Neural progenitor cell (in vitro differentiated cells): ENCODE measurements at regions not wholly inside any gene's neighbourhood (a gene's known extent, or its start where the extent isn't known, plus 50 kb on each side); places are given as distances from the start of the nearest gene placed in this dataset.

Experiments used
- DNase-seq: peaks from one replicate; pipeline ENCODE4 v3.0.0-alpha.2; 2016; ENCODE audit warnings: low spot score
- H2AFZ ChIP-seq: fragments of 200-600 bp; sonication (generic); replicated peaks from 2 replicates; pipeline ENCODE4 v1.6.1; 2016; ENCODE audit warnings: antibody characterized with exemption
- H3F3A ChIP-seq: fragments of 200-600 bp; sonication (generic); 2 replicates; pipeline ENCODE4 v1.6.1; 2016; ENCODE audit warnings: antibody characterized with exemption, low read depth
- H3K27ac ChIP-seq: fragments of 200-600 bp; sonication (generic); 2 replicates; pipeline ENCODE4 v1.5.1; 2016; ENCODE audit warnings: mild to moderate bottlenecking
- H3K27me3 ChIP-seq: fragments of 200-600 bp; sonication (generic); 2 replicates; pipeline ENCODE4 v1.6.1; 2016; ENCODE audit warnings: mild to moderate bottlenecking, moderate library complexity
- H3K36me3 ChIP-seq: fragments of 200-600 bp; sonication (generic); 2 replicates; pipeline ENCODE4 v1.5.1; 2016
- H3K4me1 ChIP-seq: fragments of 200-600 bp; sonication (generic); 2 replicates; pipeline ENCODE4 v1.6.1; 2016; ENCODE audit warnings: mixed run types
- H3K4me2 ChIP-seq: fragments of 200-600 bp; sonication (generic); 2 replicates; pipeline ENCODE4 v1.6.1; 2016
- H3K4me3 ChIP-seq: fragments of 200-600 bp; sonication (generic); 2 replicates; pipeline ENCODE4 v1.5.1; 2016
- H3K79me2 ChIP-seq: fragments of 200-600 bp; sonication (generic); 2 replicates; pipeline ENCODE4 v1.6.1; 2016; ENCODE audit warnings: low read depth
- H3K9ac ChIP-seq: fragments of 200-600 bp; sonication (generic); 2 replicates; pipeline ENCODE4 v1.6.1; 2016
- H3K9me3 ChIP-seq: fragments of 200-600 bp; sonication (generic); 2 replicates; pipeline ENCODE4 v1.5.1; 2016; ENCODE audit warnings: low read depth
- H4K20me1 ChIP-seq: fragments of 200-600 bp; sonication (generic); 2 replicates; pipeline ENCODE4 v1.6.1; 2016; ENCODE audit warnings: low read depth
- H3K27ac Mint-ChIP-seq: 3 replicates; pipeline ENCODE4 v1.8.0; 2021; ENCODE audit warnings: mixed read lengths
- H3K27me3 Mint-ChIP-seq: 2 replicates; pipeline ENCODE4 v1.8.0; 2022; ENCODE audit warnings: low read depth, mild to moderate bottlenecking, inconsistent platforms, moderate library complexity, mixed read lengths; ENCODE audit not compliant: insufficient read depth
- H3K36me3 Mint-ChIP-seq: 3 replicates; pipeline ENCODE4 v1.8.0; 2021; ENCODE audit warnings: mixed read lengths
- H3K4me1 Mint-ChIP-seq: 3 replicates; pipeline ENCODE4 v1.8.0; 2021; ENCODE audit warnings: mixed read lengths
- H3K4me3 Mint-ChIP-seq: 3 replicates; pipeline ENCODE4 v1.8.0; 2021; ENCODE audit warnings: mild to moderate bottlenecking, moderate library complexity, mixed read lengths
- H3K9me3 Mint-ChIP-seq: 3 replicates; pipeline ENCODE4 v1.8.0; 2020; ENCODE audit warnings: mixed read lengths
- CTCF ChIP-seq: fragments of 200-600 bp; sonication (generic); IDR thresholded peaks from 2 replicates; pipeline ENCODE4 v1.5.1; 2017; ENCODE audit warnings: antibody characterized with exemption, mild to moderate bottlenecking
- EZH2 ChIP-seq: fragments of 200-600 bp; sonication (generic); IDR thresholded peaks from 2 replicates; pipeline ENCODE4 v1.6.1; 2017; ENCODE audit warnings: antibody characterized with exemption, mild to moderate bottlenecking, moderate library complexity
- EZH2phosphoT487 ChIP-seq: fragments of 200-600 bp; sonication (generic); IDR thresholded peaks from 2 replicates; pipeline ENCODE4 v1.6.1; 2017; ENCODE audit warnings: antibody characterized with exemption

DNA sequence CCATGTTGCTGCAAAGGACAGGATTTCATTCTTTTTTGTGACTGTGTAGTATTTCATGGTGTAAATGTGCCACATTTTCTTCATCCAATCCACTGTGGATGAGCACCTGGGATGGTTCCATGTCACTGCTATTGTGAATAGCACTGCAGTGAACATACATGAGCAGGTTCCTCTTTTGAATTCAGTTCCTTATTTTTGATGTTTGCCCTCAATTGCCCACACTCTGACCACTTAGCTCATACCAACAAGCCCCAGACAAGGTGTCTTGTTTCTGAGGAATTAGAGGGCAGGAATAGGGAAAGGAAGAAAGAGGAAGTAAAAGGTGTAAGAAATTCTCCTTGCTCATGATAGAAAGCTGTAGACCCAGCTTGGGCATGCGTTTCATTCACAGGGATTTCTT, 244.2 kb upstream of the ZNF507 start:
- no peaks in the 10 kb centered on the region for H3K36me3 Mint-ChIP-seq
- Histone ChIP-seq H3K27me3 (no peaks in the 10 kb centered on the region), H3K4me3 (no peak overlapping the region), H3K36me3 (no peaks in the 10 kb centered on the region), H3K4me2 (no peak overlapping the region), H3K27ac (no peak overlapping the region), H3F3A (peaks cover 14% of the 10 kb centered on the region), H3K9me3 (peaks cover 5% of the 10 kb centered on the region), H2AFZ (no peak overlapping the region), H3K79me2 (no peaks in the 10 kb centered on the region), H4K20me1 (no peaks in the 10 kb centered on the region), H3K9ac (no peak overlapping the region), H3K4me1 (peaks cover 24% of the 10 kb centered on the region)
- DNase-seq, result no peak
- peaks cover 7% of the 10 kb centered on the region for H3K27me3 Mint-ChIP-seq
- no peak overlapping the region for H3K27ac Mint-ChIP-seq
- TF ChIP-seq EZH2phosphoT487 (no peak), CTCF (no peak), EZH2 (no peak)
- H3K9me3 Mint-ChIP-seq, result peaks cover 15% of the 10 kb centered on the region
- peaks cover 3% of the 10 kb centered on the region for H3K4me1 Mint-ChIP-seq
- H3K4me3 Mint-ChIP-seq, result no peak overlapping the region

GRCh38 chr19:32103541-32103940, 241.9 kb upstream of the ZNF507 start:
- no peak overlapping the region for H3K4me2 ChIP-seq
- no peaks in the 10 kb centered on the region for H3K27me3 ChIP-seq
- no peaks in the 10 kb centered on the region for H3K79me2 ChIP-seq
- Mint-ChIP-seq H3K9me3 (peaks cover 15% of the 10 kb centered on the region), H3K4me1 (peaks cover 5% of the 10 kb centered on the region), H3K36me3 (no peaks in the 10 kb centered on the region), H3K27me3 (peaks cover 7% of the 10 kb centered on the region), H3K4me3 (no peak overlapping the region), H3K27ac (no peak overlapping the region)
- H3K36me3 ChIP-seq, result no peaks in the 10 kb centered on the region
- TF ChIP-seq EZH2 (no peak), EZH2phosphoT487 (no peak), CTCF (no peak)
- H3K27ac ChIP-seq, result no peak overlapping the region
- H3K9me3 ChIP-seq, result peaks cover 5% of the 10 kb centered on the region
- peaks cover 14% of the 10 kb centered on the region for H3F3A ChIP-seq
- no peak overlapping the region for H3K4me3 ChIP-seq
- H2AFZ ChIP-seq, result no peak overlapping the region
- H4K20me1 ChIP-seq, result no peaks in the 10 kb centered on the region
- H3K4me1 ChIP-seq, result peaks cover 22% of the 10 kb centered on the region
- no peak overlapping the region for H3K9ac ChIP-seq
- no peak for DNase-seq

DNA sequence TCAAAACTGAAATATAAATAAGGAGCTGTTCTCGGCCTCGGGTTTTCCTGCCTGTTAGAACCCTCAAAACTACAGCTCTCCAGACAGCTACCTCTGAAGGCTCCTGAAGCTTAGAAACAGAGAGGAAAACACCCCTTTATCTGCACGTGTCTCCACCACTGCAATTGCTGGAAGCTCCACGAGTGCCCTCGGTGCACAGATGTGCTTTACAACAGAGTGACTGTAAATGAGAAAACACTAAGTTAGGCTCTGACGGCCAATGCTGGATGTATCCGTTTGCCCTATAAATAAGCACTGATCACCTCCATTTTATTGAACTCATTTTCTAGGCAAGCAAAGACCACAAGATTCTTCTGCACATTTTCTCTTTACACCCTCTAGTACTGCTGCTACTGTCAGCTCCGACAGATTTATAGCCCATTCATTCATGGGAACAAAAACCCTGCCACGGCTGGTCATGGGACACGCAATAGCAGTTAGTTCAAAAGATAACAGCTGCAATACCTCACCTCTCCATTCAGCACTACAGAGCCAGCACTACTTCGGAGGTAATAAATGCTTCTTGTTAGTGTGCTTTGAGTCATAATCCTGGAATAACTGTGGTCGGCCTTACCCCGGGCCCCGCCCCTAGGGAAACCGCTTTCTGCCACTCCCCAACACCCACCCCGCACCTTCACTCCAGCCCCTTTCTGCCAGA, 241.1 kb upstream of the ZNF507 start:
- Histone ChIP-seq H3K27ac (no peak overlapping the region), H3K4me2 (no peak overlapping the region), H3K4me3 (no peak overlapping the region), H4K20me1 (no peaks in the 10 kb centered on the region), H3K27me3 (no peaks in the 10 kb centered on the region), H3K4me1 (peaks cover 15% of the 10 kb centered on the region), H3K9ac (no peak overlapping the region), H2AFZ (peak overlapping the region; percentile 45), H3K9me3 (peaks cover 5% of the 10 kb centered on the region), H3F3A (peaks cover 8% of the 10 kb centered on the region), H3K36me3 (no peaks in the 10 kb centered on the region), H3K79me2 (no peaks in the 10 kb centered on the region)
- no peaks in the 10 kb centered on the region for H3K36me3 Mint-ChIP-seq
- no peak overlapping the region for H3K4me3 Mint-ChIP-seq
- DNase-seq, result no peak
- TF ChIP-seq CTCF, result peak; percentile 5
- TF ChIP-seq EZH2, result no peak
- peaks cover 13% of the 10 kb centered on the region for H3K9me3 Mint-ChIP-seq
- no peak overlapping the region for H3K27ac Mint-ChIP-seq
- peaks cover 7% of the 10 kb centered on the region for H3K27me3 Mint-ChIP-seq
- peaks cover 5% of the 10 kb centered on the region for H3K4me1 Mint-ChIP-seq
